ENCODE measurements at regions not wholly inside any gene's neighbourhood (a gene's known extent, or its start where the extent isn't known, plus 50 kb on each side); places are given as distances from the start of the nearest gene placed in this dataset.

DNA sequence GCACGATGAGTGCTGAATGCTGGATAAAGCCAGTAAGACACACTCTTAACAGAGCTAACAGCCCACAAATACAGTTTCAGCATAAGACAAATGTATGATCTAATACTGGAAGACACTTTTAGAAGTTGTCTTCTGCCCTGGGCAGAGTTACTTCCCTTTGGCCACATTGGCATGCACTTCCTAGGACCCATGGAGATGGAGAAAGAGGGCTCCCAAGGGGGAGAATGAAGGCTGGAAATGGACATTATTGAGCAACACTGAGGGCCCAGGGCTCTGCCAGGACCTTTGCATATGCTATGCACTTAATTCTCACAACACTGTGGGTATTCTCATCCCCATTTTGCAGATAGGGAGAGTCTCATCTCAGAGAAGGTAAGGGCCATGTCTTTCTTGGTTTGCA is 123.1 kb downstream of the ADAMTS15 start:
- no peak overlapping the region for H3K27ac ChIP-seq (ENCODE audit: low read depth in 1 of 2, low read length in 2 of 2)
- no peaks in the 10 kb centered on the region for H3K4me1 ChIP-seq (ENCODE audit: control insufficient read depth in 4 of 4, insufficient read depth in 4 of 4, low read length in 3 of 4)
- H3K36me3 ChIP-seq (ENCODE audit: control insufficient read depth in 4 of 4, insufficient read depth in 3 of 4, low read depth in 1 of 4, low read length in 3 of 4) = no peaks in the 10 kb centered on the region
- H3K9ac ChIP-seq (ENCODE audit: low read depth in 1 of 2, low read length in 2 of 2) = no peak overlapping the region
- DNase-seq (ENCODE audit: low spot score) = no peak
- WGBS = 90% methylated on average over 1 of the region's 1 CpG
- peaks cover 0 to 3% (median 0%) of the 10 kb centered on the region in 4 donors for H3K27me3 ChIP-seq (ENCODE audit: control insufficient read depth in 4 of 4, insufficient read depth in 4 of 4, low read length in 3 of 4)
- TF ChIP-seq FOXA1 (IDR thresholded peaks at IDR 0.05) (no peak), FOXA2 (IDR thresholded peaks at IDR 0.05) (no peak), HNF4A (conservative IDR thresholded peaks at IDR 0.05) (no peak), RAD21 (IDR thresholded peaks at IDR 0.05) (no peak), GABPA (IDR thresholded peaks at IDR 0.05 in 1 of 2, conservative IDR thresholded peaks at IDR 0.05 in 1 of 2) (no peak)
- TF ChIP-seq, protein P1, sequence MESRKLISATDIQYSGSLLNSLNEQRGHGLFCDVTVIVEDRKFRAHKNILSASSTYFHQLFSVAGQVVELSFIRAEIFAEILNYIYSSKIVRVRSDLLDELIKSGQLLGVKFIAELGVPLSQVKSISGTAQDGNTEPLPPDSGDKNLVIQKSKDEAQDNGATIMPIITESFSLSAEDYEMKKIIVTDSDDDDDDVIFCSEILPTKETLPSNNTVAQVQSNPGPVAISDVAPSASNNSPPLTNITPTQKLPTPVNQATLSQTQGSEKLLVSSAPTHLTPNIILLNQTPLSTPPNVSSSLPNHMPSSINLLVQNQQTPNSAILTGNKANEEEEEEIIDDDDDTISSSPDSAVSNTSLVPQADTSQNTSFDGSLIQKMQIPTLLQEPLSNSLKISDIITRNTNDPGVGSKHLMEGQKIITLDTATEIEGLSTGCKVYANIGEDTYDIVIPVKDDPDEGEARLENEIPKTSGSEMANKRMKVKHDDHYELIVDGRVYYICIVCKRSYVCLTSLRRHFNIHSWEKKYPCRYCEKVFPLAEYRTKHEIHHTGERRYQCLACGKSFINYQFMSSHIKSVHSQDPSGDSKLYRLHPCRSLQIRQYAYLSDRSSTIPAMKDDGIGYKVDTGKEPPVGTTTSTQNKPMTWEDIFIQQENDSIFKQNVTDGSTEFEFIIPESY (IDR thresholded peaks at IDR 0.05) = no peak
- TF ChIP-seq, protein P2, sequence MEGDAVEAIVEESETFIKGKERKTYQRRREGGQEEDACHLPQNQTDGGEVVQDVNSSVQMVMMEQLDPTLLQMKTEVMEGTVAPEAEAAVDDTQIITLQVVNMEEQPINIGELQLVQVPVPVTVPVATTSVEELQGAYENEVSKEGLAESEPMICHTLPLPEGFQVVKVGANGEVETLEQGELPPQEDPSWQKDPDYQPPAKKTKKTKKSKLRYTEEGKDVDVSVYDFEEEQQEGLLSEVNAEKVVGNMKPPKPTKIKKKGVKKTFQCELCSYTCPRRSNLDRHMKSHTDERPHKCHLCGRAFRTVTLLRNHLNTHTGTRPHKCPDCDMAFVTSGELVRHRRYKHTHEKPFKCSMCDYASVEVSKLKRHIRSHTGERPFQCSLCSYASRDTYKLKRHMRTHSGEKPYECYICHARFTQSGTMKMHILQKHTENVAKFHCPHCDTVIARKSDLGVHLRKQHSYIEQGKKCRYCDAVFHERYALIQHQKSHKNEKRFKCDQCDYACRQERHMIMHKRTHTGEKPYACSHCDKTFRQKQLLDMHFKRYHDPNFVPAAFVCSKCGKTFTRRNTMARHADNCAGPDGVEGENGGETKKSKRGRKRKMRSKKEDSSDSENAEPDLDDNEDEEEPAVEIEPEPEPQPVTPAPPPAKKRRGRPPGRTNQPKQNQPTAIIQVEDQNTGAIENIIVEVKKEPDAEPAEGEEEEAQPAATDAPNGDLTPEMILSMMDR (IDR thresholded peaks at IDR 0.05; ENCODE audit: low read depth, low read length, missing input control) = no peak
- TF ChIP-seq, protein P3, sequence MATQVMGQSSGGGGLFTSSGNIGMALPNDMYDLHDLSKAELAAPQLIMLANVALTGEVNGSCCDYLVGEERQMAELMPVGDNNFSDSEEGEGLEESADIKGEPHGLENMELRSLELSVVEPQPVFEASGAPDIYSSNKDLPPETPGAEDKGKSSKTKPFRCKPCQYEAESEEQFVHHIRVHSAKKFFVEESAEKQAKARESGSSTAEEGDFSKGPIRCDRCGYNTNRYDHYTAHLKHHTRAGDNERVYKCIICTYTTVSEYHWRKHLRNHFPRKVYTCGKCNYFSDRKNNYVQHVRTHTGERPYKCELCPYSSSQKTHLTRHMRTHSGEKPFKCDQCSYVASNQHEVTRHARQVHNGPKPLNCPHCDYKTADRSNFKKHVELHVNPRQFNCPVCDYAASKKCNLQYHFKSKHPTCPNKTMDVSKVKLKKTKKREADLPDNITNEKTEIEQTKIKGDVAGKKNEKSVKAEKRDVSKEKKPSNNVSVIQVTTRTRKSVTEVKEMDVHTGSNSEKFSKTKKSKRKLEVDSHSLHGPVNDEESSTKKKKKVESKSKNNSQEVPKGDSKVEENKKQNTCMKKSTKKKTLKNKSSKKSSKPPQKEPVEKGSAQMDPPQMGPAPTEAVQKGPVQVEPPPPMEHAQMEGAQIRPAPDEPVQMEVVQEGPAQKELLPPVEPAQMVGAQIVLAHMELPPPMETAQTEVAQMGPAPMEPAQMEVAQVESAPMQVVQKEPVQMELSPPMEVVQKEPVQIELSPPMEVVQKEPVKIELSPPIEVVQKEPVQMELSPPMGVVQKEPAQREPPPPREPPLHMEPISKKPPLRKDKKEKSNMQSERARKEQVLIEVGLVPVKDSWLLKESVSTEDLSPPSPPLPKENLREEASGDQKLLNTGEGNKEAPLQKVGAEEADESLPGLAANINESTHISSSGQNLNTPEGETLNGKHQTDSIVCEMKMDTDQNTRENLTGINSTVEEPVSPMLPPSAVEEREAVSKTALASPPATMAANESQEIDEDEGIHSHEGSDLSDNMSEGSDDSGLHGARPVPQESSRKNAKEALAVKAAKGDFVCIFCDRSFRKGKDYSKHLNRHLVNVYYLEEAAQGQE (IDR thresholded peaks at IDR 0.05) = no peak
- TF ChIP-seq, protein P4, sequence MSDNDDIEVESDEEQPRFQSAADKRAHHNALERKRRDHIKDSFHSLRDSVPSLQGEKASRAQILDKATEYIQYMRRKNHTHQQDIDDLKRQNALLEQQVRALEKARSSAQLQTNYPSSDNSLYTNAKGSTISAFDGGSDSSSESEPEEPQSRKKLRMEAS (IDR thresholded peaks at IDR 0.05) = no peak
- no peaks in the 10 kb centered on the region for H3K9me3 ChIP-seq (ENCODE audit: control insufficient read depth in 4 of 4, low read length in 3 of 4)
- H3K4me3 ChIP-seq (ENCODE audit: low read depth in 1 of 3, low read length in 3 of 3) = no peak overlapping the region

DNA sequence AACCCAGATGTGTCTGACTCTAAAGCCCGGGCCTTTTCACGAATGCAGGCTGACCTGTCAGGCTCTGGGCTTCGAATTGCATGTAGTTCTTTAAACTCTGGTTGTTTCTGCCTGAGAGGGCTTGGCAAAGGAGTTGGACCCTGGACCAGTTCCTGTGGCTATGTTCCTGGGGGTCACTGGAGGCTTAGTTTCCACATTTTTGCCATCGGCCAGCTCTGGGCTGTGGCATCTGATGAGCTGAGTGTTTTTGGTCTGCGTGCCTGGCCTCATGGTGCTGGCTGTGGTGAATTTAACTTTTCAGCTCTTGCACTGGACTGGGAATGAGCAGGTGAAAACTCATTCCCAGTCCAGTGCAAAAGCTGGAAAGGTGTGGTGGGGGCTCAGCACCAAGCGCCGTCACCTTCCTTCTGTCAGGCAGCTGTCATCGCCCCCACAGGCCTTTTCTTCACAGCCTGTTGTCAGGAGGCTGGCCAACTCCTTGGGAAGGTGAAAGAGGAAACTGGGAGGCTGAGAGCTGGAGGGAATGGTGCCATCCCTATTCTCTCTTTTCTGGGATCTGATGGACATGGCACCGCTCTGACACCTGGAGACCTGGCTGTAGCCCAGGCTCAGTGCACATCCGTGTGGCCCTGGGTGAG is 123.6 kb downstream of the ADAMTS15 start:
- Histone ChIP-seq H3K9ac (ENCODE audit: low read depth in 1 of 2, low read length in 2 of 2) (no peak overlapping the region), H3K4me1 (ENCODE audit: control insufficient read depth in 4 of 4, insufficient read depth in 4 of 4, low read length in 3 of 4) (no peaks in the 10 kb centered on the region), H3K9me3 (ENCODE audit: control insufficient read depth in 4 of 4, low read length in 3 of 4) (no peaks in the 10 kb centered on the region), H3K27me3 (ENCODE audit: control insufficient read depth in 4 of 4, insufficient read depth in 4 of 4, low read length in 3 of 4) (peaks cover 0 to 3% (median 0%) of the 10 kb centered on the region in 4 donors), H3K27ac (ENCODE audit: low read depth in 1 of 2, low read length in 2 of 2) (no peak overlapping the region), H3K36me3 (ENCODE audit: control insufficient read depth in 4 of 4, insufficient read depth in 3 of 4, low read depth in 1 of 4, low read length in 3 of 4) (no peaks in the 10 kb centered on the region), H3K4me3 (ENCODE audit: low read depth in 1 of 3, low read length in 3 of 3) (no peak overlapping the region)
- DNase-seq (ENCODE audit: low spot score) = no peak
- WGBS = 63% methylated on average over 10 of the region's 10 CpGs
- TF ChIP-seq RXRA (IDR thresholded peaks at IDR 0.05) = no peak
- no peak for TF ChIP-seq JUND (IDR thresholded peaks at IDR 0.05)
- no peak for TF ChIP-seq HNF4A (conservative IDR thresholded peaks at IDR 0.05)
- TF ChIP-seq SP1 (IDR thresholded peaks at IDR 0.05) = no peak
- TF ChIP-seq RAD21 (IDR thresholded peaks at IDR 0.05) = no peak
- TF ChIP-seq, protein P4 (IDR thresholded peaks at IDR 0.05) = no peak
- TF ChIP-seq, protein P5, sequence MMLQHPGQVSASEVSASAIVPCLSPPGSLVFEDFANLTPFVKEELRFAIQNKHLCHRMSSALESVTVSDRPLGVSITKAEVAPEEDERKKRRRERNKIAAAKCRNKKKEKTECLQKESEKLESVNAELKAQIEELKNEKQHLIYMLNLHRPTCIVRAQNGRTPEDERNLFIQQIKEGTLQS (IDR thresholded peaks at IDR 0.05) = no peak
- TF ChIP-seq, protein P1 (IDR thresholded peaks at IDR 0.05) = no peak
- TF ChIP-seq, protein P3 (IDR thresholded peaks at IDR 0.05) = no peak
- no peak for TF ChIP-seq TAF1 (conservative IDR thresholded peaks at IDR 0.05)
